Astrocyte (in vitro differentiated cells and primary cell): ENCODE measurements at regions not wholly inside any gene's neighbourhood (a gene's known extent, or its start where the extent isn't known, plus 50 kb on each side); places are given as distances from the start of the nearest gene placed in this dataset.
A peak's percentile ranks its signal among the peaks of the same experiment; 100 is the strongest.

Experiments used
- DNase-seq: peaks from one replicate; pipeline ENCODE4 v3.0.0-alpha.2; 2010; ENCODE audit warnings: low read depth
- FAIRE-seq: peaks from 2 replicates; lab custom pipeline; 2011; peaks lifted over from hg19 to GRCh38; lab: Jason Lieb, UNC
- H2AFZ ChIP-seq: 2 replicates; pipeline ENCODE4 v1.6.0; 2012; ENCODE audit warnings: low read depth, low read length, inconsistent platforms
- H3K27ac ChIP-seq: 2 replicates; pipeline ENCODE4 v1.5.1; 2011; ENCODE audit warnings: low read depth, low read length, inconsistent platforms
- H3K27me3 ChIP-seq: 2 replicates; pipeline ENCODE4 v1.6.0; 2011; ENCODE audit warnings: low read length, inconsistent platforms; ENCODE audit not compliant: insufficient read depth
- H3K36me3 ChIP-seq: 2 replicates; pipeline ENCODE4 v1.5.1; 2011; ENCODE audit warnings: low read length, inconsistent platforms; ENCODE audit not compliant: insufficient read depth
- H3K4me1 ChIP-seq: 2 replicates; pipeline ENCODE4 v1.5.1; 2011; ENCODE audit warnings: low read length, inconsistent platforms; ENCODE audit not compliant: insufficient read depth
- H3K4me2 ChIP-seq: 2 replicates; pipeline ENCODE4 v1.6.0; 2012; ENCODE audit warnings: low read length, inconsistent platforms
- H3K4me3 ChIP-seq: 2 replicates; pipeline ENCODE4 v1.5.1; 2011; ENCODE audit warnings: low read depth, mild to moderate bottlenecking, low read length, inconsistent platforms; ENCODE audit not compliant: insufficient read depth
- H3K79me2 ChIP-seq: 2 replicates; pipeline ENCODE4 v1.6.0; 2012; ENCODE audit warnings: mild to moderate bottlenecking, low read length, inconsistent platforms; ENCODE audit not compliant: insufficient read depth
- H3K9ac ChIP-seq: 2 replicates; pipeline ENCODE4 v1.6.0; 2012; ENCODE audit warnings: mild to moderate bottlenecking, low read length, inconsistent platforms
- H3K9me3 ChIP-seq: 2 replicates; pipeline ENCODE4 v1.5.1; 2012; ENCODE audit warnings: low read depth, mild to moderate bottlenecking, low read length, inconsistent platforms; ENCODE audit not compliant: insufficient read depth
- H4K20me1 ChIP-seq: 2 replicates; pipeline ENCODE4 v1.6.0; 2012; ENCODE audit warnings: low read length, inconsistent platforms; ENCODE audit not compliant: insufficient read depth
- H3K27ac Mint-ChIP-seq: one replicate; pipeline ENCODE4 v1.8.0; 2021; ENCODE audit warnings: mild to moderate bottlenecking, mixed read lengths; ENCODE audit not compliant: unreplicated experiment
- H3K27me3 Mint-ChIP-seq: one replicate; pipeline ENCODE4 v1.8.0; 2021; ENCODE audit warnings: low read depth, mixed read lengths; ENCODE audit not compliant: unreplicated experiment
- H3K36me3 Mint-ChIP-seq: one replicate; pipeline ENCODE4 v1.8.0; 2021; ENCODE audit warnings: low read depth, mixed read lengths; ENCODE audit not compliant: unreplicated experiment
- H3K4me1 Mint-ChIP-seq: one replicate; pipeline ENCODE4 v1.8.0; 2021; ENCODE audit warnings: low read depth, mixed read lengths; ENCODE audit not compliant: unreplicated experiment
- H3K4me3 Mint-ChIP-seq: one replicate; pipeline ENCODE4 v1.8.0; 2021; ENCODE audit warnings: mild to moderate bottlenecking, moderate library complexity, mixed read lengths; ENCODE audit not compliant: unreplicated experiment
- H3K9me3 Mint-ChIP-seq: one replicate; pipeline ENCODE4 v1.8.0; 2021; ENCODE audit warnings: mild to moderate bottlenecking, mixed read lengths; ENCODE audit not compliant: unreplicated experiment
- CTCF ChIP-seq: IDR thresholded peaks from 2 replicates; pipeline ENCODE4 v1.5.1; 2011; ENCODE audit warnings: low read depth, mild to moderate bottlenecking, inconsistent platforms, low read length, moderate library complexity; ENCODE audit not compliant: insufficient read depth
- EZH2 ChIP-seq: IDR thresholded peaks from 2 replicates; pipeline ENCODE4 v1.6.1; 2012; ENCODE audit warnings: mild to moderate bottlenecking, low read length, inconsistent platforms; ENCODE audit not compliant: insufficient read depth

DNA sequence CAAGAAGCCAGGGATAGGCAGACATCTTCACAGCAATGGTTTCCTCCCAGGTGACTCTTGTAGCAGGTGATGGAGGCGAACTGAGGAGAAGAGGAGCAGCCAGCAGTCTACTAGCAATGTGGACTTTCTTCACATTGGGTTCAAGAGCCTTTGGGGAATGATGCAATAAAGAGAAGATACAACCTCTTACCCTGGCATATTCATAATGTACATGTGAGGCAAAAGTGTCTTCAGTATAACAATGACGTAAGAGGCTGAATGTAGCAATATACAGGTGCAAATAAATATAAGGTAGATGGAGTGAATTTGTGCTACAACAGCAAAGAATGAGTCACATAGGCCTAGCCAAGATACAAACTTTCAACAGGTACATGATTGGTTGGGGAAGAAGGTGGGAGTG, 70.9 kb upstream of the SOX9 start:
- Histone ChIP-seq H3K27me3 (no peaks in the 10 kb centered on the region), H3K4me2 (no peak overlapping the region), H2AFZ (no peak overlapping the region), H3K4me3 (no peak overlapping the region), H3K4me1 (no peaks in the 10 kb centered on the region), H3K27ac (no peak overlapping the region), H3K36me3 (no peaks in the 10 kb centered on the region), H4K20me1 (no peaks in the 10 kb centered on the region), H3K9ac (no peak overlapping the region), H3K9me3 (no peaks in the 10 kb centered on the region), H3K79me2 (no peaks in the 10 kb centered on the region)
- H3K4me3 Mint-ChIP-seq, result no peak overlapping the region
- TF ChIP-seq EZH2, result no peak
- H3K36me3 Mint-ChIP-seq, result no peaks in the 10 kb centered on the region
- no peaks in the 10 kb centered on the region for H3K4me1 Mint-ChIP-seq
- no peak for DNase-seq
- H3K27ac Mint-ChIP-seq, result no peak overlapping the region
- H3K27me3 Mint-ChIP-seq, result peaks cover 3% of the 10 kb centered on the region
- no peak for FAIRE-seq
- no peaks in the 10 kb centered on the region for H3K9me3 Mint-ChIP-seq

DNA sequence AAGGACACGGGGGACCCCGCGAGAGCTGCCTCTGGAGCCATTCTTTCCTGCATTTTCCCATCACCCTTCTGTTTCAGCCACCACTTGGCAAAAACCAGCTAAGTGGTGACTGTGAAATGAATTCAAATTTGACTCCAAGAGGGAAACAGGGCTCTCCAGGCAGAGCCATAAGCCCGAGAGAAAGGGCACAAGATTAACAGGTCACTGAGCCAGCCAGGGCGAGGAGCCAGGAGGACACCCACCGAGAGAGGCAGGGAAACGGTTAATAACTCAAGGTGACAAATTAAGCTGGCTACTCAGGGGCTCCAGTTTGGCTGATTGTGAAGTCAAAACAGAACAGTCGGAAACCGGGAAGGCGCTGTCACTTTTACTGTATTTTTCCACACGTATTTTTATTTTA, 67.8 kb upstream of the SOX9 start:
- no peak overlapping the region for H3K9ac ChIP-seq
- Mint-ChIP-seq H3K27me3 (peaks cover 4% of the 10 kb centered on the region), H3K4me3 (no peak overlapping the region), H3K4me1 (no peaks in the 10 kb centered on the region), H3K9me3 (no peaks in the 10 kb centered on the region), H3K36me3 (no peaks in the 10 kb centered on the region), H3K27ac (no peak overlapping the region)
- no peaks in the 10 kb centered on the region for H3K79me2 ChIP-seq
- H2AFZ ChIP-seq, result no peak overlapping the region
- DNase-seq (no peak), FAIRE-seq (no peak)
- H3K4me2 ChIP-seq, result peak overlapping the region; percentile 73
- no peak overlapping the region for H3K4me3 ChIP-seq
- H3K4me1 ChIP-seq, result no peaks in the 10 kb centered on the region
- no peaks in the 10 kb centered on the region for H3K36me3 ChIP-seq
- H4K20me1 ChIP-seq, result no peaks in the 10 kb centered on the region
- no peaks in the 10 kb centered on the region for H3K9me3 ChIP-seq
- no peak overlapping the region for H3K27ac ChIP-seq
- no peaks in the 10 kb centered on the region for H3K27me3 ChIP-seq
- TF ChIP-seq CTCF (no peak), EZH2 (no peak)

- no peaks in the 10 kb centered on the region for H4K20me1 ChIP-seq
- no peaks in the 10 kb centered on the region for H3K36me3 Mint-ChIP-seq
- H3K9me3 Mint-ChIP-seq, result no peaks in the 10 kb centered on the region
- H3K4me1 ChIP-seq, result no peaks in the 10 kb centered on the region
- DNase-seq, result no peak
- H3K4me3 Mint-ChIP-seq, result no peak overlapping the region
- no peaks in the 10 kb centered on the region for H3K4me1 Mint-ChIP-seq
- no peak overlapping the region for H3K27ac ChIP-seq
- no peaks in the 10 kb centered on the region for H3K27me3 ChIP-seq
- no peak overlapping the region for H3K9ac ChIP-seq
- H3K36me3 ChIP-seq, result no peaks in the 10 kb centered on the region
- no peak overlapping the region for H3K4me3 ChIP-seq
- no peak for TF ChIP-seq CTCF
- no peak for TF ChIP-seq EZH2
- no peaks in the 10 kb centered on the region for H3K79me2 ChIP-seq
- H3K9me3 ChIP-seq, result no peaks in the 10 kb centered on the region
- peak overlapping the region; percentile 73 for H3K4me2 ChIP-seq
- H3K27me3 Mint-ChIP-seq, result peaks cover 4% of the 10 kb centered on the region
- H3K27ac Mint-ChIP-seq, result no peak overlapping the region
- peak overlapping the region; percentile 41 for H2AFZ ChIP-seq
- FAIRE-seq, result no peak
Observed at GRCh38 chr17:72053449-72053848, 67.4 kb upstream of the SOX9 start.
